ENCODE measurements at regions not wholly inside any gene's neighbourhood (a gene's known extent, or its start where the extent isn't known, plus 50 kb on each side); places are given as distances from the start of the nearest gene placed in this dataset.

GRCh38 chr2:204207866-204208265 lies 271.3 kb downstream of the ICOS start:
- no peaks in the 10 kb centered on the region for H3K9me3 ChIP-seq (ENCODE audit: control insufficient read depth in 1 of 2, insufficient read depth in 1 of 2, low read depth in 1 of 2, low read length in 2 of 2)
- H3K36me3 ChIP-seq (ENCODE audit: control insufficient read depth in 1 of 2, insufficient read depth in 2 of 2, low read length in 2 of 2): no peaks in the 10 kb centered on the region
- no peak overlapping the region for H3K9ac ChIP-seq (ENCODE audit: low read length)
- no peak overlapping the region for H3K27ac ChIP-seq (ENCODE audit: low read depth, low read length)
- intact Hi-C loops (cut with micrococcal nuclease): no loop called here
- H4K20me1 ChIP-seq (ENCODE audit: insufficient read depth): no peaks in the 10 kb centered on the region
- ChIA-PET RAD21 (ENCODE audit: low non-redundant PET in 1 of 2, low total read pairs in 2 of 2, uncharacterized antibody in 2 of 2, unreplicated experiment in 2 of 2) (no interaction called here), CTCF (no interaction called here), POLR2A (no interaction called here)
- no peak overlapping the region for H2AFZ ChIP-seq (ENCODE audit: low read depth, low read length, poor library complexity, severe bottlenecking)
- ATAC-seq: no peak
- BruUV-seq (replicated peaks): no TSS peak
- no peak for DNase-seq (ENCODE audit: low read depth, low spot score)
- no peak overlapping the region for H3K4me2 ChIP-seq (ENCODE audit: low read length)
- H3K9me2 ChIP-seq (ENCODE audit: insufficient read depth): no peaks in the 10 kb centered on the region
- TF ChIP-seq, protein P1, sequence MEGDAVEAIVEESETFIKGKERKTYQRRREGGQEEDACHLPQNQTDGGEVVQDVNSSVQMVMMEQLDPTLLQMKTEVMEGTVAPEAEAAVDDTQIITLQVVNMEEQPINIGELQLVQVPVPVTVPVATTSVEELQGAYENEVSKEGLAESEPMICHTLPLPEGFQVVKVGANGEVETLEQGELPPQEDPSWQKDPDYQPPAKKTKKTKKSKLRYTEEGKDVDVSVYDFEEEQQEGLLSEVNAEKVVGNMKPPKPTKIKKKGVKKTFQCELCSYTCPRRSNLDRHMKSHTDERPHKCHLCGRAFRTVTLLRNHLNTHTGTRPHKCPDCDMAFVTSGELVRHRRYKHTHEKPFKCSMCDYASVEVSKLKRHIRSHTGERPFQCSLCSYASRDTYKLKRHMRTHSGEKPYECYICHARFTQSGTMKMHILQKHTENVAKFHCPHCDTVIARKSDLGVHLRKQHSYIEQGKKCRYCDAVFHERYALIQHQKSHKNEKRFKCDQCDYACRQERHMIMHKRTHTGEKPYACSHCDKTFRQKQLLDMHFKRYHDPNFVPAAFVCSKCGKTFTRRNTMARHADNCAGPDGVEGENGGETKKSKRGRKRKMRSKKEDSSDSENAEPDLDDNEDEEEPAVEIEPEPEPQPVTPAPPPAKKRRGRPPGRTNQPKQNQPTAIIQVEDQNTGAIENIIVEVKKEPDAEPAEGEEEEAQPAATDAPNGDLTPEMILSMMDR (IDR thresholded peaks at IDR 0.05 in 2 of 3, conservative IDR thresholded peaks at IDR 0.05 in 1 of 3; ENCODE audit: borderline replicate concordance in 1 of 3, insufficient read depth in 1 of 3, low read depth in 2 of 3, low read length in 2 of 3): no peak
- TF ChIP-seq EZH2 (IDR thresholded peaks at IDR 0.05) (no peak), RAD21 (IDR thresholded peaks at IDR 0.05; ENCODE audit: low read depth) (no peak), ELF1 (IDR thresholded peaks at IDR 0.05; ENCODE audit: borderline replicate concordance, low read depth) (no peak), ZNF274 (IDR thresholded peaks at IDR 0.05; ENCODE audit: low read depth, low read length) (no peak), ATF3 (IDR thresholded peaks at IDR 0.05) (no peak), TCF7L2 (IDR thresholded peaks at IDR 0.05; ENCODE audit: borderline replicate concordance, extremely low read depth, insufficient read depth, insufficient read length) (no peak), YY1 (IDR thresholded peaks at IDR 0.05; ENCODE audit: extremely low read depth, insufficient replicate concordance, low read depth, low read length) (no peak), FOSL1 (IDR thresholded peaks at IDR 0.05; ENCODE audit: low read depth) (no peak), REST (IDR thresholded peaks at IDR 0.05; ENCODE audit: low read depth) (no peak), EZH2phosphoT487 (IDR thresholded peaks at IDR 0.05; ENCODE audit: borderline replicate concordance) (no peak), CEBPB (IDR thresholded peaks at IDR 0.05; ENCODE audit: low read depth) (no peak), CBX3 (IDR thresholded peaks at IDR 0.05; ENCODE audit: low read depth) (no peak)
- TF ChIP-seq, protein P2, sequence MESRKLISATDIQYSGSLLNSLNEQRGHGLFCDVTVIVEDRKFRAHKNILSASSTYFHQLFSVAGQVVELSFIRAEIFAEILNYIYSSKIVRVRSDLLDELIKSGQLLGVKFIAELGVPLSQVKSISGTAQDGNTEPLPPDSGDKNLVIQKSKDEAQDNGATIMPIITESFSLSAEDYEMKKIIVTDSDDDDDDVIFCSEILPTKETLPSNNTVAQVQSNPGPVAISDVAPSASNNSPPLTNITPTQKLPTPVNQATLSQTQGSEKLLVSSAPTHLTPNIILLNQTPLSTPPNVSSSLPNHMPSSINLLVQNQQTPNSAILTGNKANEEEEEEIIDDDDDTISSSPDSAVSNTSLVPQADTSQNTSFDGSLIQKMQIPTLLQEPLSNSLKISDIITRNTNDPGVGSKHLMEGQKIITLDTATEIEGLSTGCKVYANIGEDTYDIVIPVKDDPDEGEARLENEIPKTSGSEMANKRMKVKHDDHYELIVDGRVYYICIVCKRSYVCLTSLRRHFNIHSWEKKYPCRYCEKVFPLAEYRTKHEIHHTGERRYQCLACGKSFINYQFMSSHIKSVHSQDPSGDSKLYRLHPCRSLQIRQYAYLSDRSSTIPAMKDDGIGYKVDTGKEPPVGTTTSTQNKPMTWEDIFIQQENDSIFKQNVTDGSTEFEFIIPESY (IDR thresholded peaks at IDR 0.05; ENCODE audit: extremely low read depth, insufficient replicate concordance, low read length): no peak
- no peaks in the 10 kb centered on the region for H3K79me2 ChIP-seq (ENCODE audit: insufficient read depth, low read length)
- H3K4me3 ChIP-seq (replicated peaks in 1 of 2; ENCODE audit: low read depth in 1 of 2, low read length in 2 of 2): no peak overlapping the region
- H3K4me1 ChIP-seq (ENCODE audit: control insufficient read depth in 1 of 2, insufficient read depth in 2 of 2, low read length in 2 of 2): no peaks in the 10 kb centered on the region
- no peaks in the 10 kb centered on the region for H3K27me3 ChIP-seq (ENCODE audit: insufficient read depth, low read length)
